Tibial nerve (tissue), 3 donors: ENCODE measurements at regions not wholly inside any gene's neighbourhood (a gene's known extent, or its start where the extent isn't known, plus 50 kb on each side); places are given as distances from the start of the nearest gene placed in this dataset.

Source experiments
- POLR2A ChIP-seq, 2 donors: fragments of 450-650 bp; IDR thresholded peaks; one replicate each; pipeline ENCODE4 v1.6.1; 2017; ENCODE audit warnings: antibody characterized with exemption in 2 of 2, mild to moderate bottlenecking in 2 of 2, moderate library complexity in 2 of 2
- TF ChIP-seq, protein P1 (sequence below), 5 experiments: fragments of 200-600 bp in 3 of 5; fragments of 450-650 bp in 2 of 5; sonication (generic) in 3 of 5; IDR thresholded peaks; one replicate each; pipeline ENCODE4 v1.5.1; 2016 to 2019; ENCODE audit warnings: antibody characterized with exemption in 5 of 5, mild to moderate bottlenecking in 3 of 5, moderate library complexity in 2 of 5

DNA sequence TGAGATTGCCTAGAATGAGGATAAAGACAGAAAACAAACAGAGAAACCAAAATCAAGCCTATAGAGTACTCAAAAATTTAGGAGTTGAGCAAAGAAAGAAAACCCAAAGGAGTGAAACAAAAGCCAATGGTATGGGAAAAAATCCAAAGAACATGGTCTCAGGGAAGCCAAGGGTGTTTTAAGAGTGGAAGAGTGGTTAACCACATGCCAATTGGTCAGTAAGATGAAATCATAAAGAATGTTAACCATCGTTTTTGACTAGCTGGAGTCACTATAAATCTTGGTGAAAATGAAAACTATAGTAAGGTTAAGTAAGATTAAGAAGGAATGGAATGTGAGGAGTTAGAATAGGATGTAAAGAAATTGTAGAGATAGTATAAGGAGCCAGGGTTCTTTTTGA is 64.7 kb upstream of the RPL34 start:
- TF ChIP-seq, protein P1, sequence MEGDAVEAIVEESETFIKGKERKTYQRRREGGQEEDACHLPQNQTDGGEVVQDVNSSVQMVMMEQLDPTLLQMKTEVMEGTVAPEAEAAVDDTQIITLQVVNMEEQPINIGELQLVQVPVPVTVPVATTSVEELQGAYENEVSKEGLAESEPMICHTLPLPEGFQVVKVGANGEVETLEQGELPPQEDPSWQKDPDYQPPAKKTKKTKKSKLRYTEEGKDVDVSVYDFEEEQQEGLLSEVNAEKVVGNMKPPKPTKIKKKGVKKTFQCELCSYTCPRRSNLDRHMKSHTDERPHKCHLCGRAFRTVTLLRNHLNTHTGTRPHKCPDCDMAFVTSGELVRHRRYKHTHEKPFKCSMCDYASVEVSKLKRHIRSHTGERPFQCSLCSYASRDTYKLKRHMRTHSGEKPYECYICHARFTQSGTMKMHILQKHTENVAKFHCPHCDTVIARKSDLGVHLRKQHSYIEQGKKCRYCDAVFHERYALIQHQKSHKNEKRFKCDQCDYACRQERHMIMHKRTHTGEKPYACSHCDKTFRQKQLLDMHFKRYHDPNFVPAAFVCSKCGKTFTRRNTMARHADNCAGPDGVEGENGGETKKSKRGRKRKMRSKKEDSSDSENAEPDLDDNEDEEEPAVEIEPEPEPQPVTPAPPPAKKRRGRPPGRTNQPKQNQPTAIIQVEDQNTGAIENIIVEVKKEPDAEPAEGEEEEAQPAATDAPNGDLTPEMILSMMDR (IDR thresholded peaks at IDR 0.05), result no peak
- no peak for TF ChIP-seq POLR2A (IDR thresholded peaks at IDR 0.05)
